ENCODE measurements at regions not wholly inside any gene's neighbourhood (a gene's known extent, or its start where the extent isn't known, plus 50 kb on each side); places are given as distances from the start of the nearest gene placed in this dataset.

DNA sequence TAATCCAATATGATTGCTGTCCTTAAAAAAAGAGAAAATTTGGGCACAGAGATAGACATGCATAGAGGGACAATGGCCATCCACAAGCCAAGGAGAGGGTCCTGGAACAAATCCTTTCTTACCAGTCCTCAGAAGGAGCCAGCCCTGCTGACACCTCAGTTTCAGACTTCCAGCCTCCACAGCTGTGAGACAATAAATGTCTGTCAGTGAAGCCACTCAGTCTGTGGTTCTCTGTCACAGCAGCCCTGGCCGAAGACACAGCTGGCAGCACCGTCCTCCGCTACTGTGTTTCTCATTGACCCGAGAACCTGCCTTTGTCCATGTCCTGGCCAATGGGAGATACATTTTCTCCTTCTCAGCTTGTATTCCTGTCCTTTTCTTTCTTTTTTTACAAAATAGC is 207.9 kb downstream of the TM9SF2 start:
- H3K9me3 ChIP-seq (ENCODE audit: insufficient read depth, low read depth), result no peaks in the 10 kb centered on the region
- no peaks in the 10 kb centered on the region for H3F3A ChIP-seq (ENCODE audit: insufficient read depth, low read depth)
- H3K79me2 ChIP-seq (ENCODE audit: low read depth), result no peaks in the 10 kb centered on the region
- no peak overlapping the region for H3K27ac ChIP-seq
- no peak overlapping the region for H3K4me3 ChIP-seq
- ChIA-PET POLR2A (ENCODE audit: unreplicated experiment) (no interaction called here), CTCF (no interaction called here)
- intact Hi-C loops (cut with micrococcal nuclease; ENCODE audit: unreplicated experiment), result no loop called here
- no peaks in the 10 kb centered on the region for H4K20me1 ChIP-seq (ENCODE audit: insufficient read depth)
- no peaks in the 10 kb centered on the region for H3K27me3 ChIP-seq (ENCODE audit: insufficient read depth, low read depth)
- no peaks in the 10 kb centered on the region for H3K4me1 ChIP-seq (replicated peaks; ENCODE audit: insufficient read depth)
- H3K36me3 ChIP-seq (ENCODE audit: low read depth), result no peaks in the 10 kb centered on the region
- no peaks in the 10 kb centered on the region for H3K9me2 ChIP-seq (ENCODE audit: insufficient read depth)
- TF ChIP-seq EZH2 (IDR thresholded peaks at IDR 0.05; ENCODE audit: low read depth), result no peak
- H3K4me2 ChIP-seq, result no peak overlapping the region
- BruUV-seq (replicated peaks), result no TSS peak
- no peak overlapping the region for H2AFZ ChIP-seq
- no peak for DNase-seq

- Histone ChIP-seq H3K79me2 (ENCODE audit: low read depth) (no peaks in the 10 kb centered on the region), H3K4me3 (no peak overlapping the region), H3K27ac (no peak overlapping the region), H3K36me3 (ENCODE audit: low read depth) (no peaks in the 10 kb centered on the region), H4K20me1 (ENCODE audit: insufficient read depth) (no peaks in the 10 kb centered on the region), H3K27me3 (ENCODE audit: insufficient read depth, low read depth) (no peaks in the 10 kb centered on the region), H3K9me3 (ENCODE audit: insufficient read depth, low read depth) (no peaks in the 10 kb centered on the region), H2AFZ (no peak overlapping the region), H3K4me2 (no peak overlapping the region), H3K4me1 (replicated peaks; ENCODE audit: insufficient read depth) (no peaks in the 10 kb centered on the region), H3K9me2 (ENCODE audit: insufficient read depth) (no peaks in the 10 kb centered on the region), H3F3A (ENCODE audit: insufficient read depth, low read depth) (no peaks in the 10 kb centered on the region)
- intact Hi-C loops (cut with micrococcal nuclease; ENCODE audit: unreplicated experiment), result no loop called here
- ChIA-PET CTCF (no interaction called here), POLR2A (ENCODE audit: unreplicated experiment) (no interaction called here)
- BruUV-seq (replicated peaks), result no TSS peak
- TF ChIP-seq, protein P1, sequence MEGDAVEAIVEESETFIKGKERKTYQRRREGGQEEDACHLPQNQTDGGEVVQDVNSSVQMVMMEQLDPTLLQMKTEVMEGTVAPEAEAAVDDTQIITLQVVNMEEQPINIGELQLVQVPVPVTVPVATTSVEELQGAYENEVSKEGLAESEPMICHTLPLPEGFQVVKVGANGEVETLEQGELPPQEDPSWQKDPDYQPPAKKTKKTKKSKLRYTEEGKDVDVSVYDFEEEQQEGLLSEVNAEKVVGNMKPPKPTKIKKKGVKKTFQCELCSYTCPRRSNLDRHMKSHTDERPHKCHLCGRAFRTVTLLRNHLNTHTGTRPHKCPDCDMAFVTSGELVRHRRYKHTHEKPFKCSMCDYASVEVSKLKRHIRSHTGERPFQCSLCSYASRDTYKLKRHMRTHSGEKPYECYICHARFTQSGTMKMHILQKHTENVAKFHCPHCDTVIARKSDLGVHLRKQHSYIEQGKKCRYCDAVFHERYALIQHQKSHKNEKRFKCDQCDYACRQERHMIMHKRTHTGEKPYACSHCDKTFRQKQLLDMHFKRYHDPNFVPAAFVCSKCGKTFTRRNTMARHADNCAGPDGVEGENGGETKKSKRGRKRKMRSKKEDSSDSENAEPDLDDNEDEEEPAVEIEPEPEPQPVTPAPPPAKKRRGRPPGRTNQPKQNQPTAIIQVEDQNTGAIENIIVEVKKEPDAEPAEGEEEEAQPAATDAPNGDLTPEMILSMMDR (conservative IDR thresholded peaks at IDR 0.05), result no peak
- no peak for DNase-seq
These were observed 203.1 kb downstream of the TM9SF2 start for GRCh38 chr13:99704390-99704789.

- Histone ChIP-seq H3K9me2 (ENCODE audit: insufficient read depth) (no peaks in the 10 kb centered on the region), H3K4me3 (no peak overlapping the region), H4K20me1 (ENCODE audit: insufficient read depth) (no peaks in the 10 kb centered on the region), H2AFZ (no peak overlapping the region), H3K79me2 (ENCODE audit: low read depth) (no peaks in the 10 kb centered on the region), H3K27me3 (ENCODE audit: insufficient read depth, low read depth) (no peaks in the 10 kb centered on the region), H3K9me3 (ENCODE audit: insufficient read depth, low read depth) (no peaks in the 10 kb centered on the region), H3K4me2 (no peak overlapping the region), H3K27ac (no peak overlapping the region), H3F3A (ENCODE audit: insufficient read depth, low read depth) (no peaks in the 10 kb centered on the region), H3K36me3 (ENCODE audit: low read depth) (no peaks in the 10 kb centered on the region), H3K4me1 (replicated peaks; ENCODE audit: insufficient read depth) (no peaks in the 10 kb centered on the region)
- no peak for DNase-seq
- POLR2A ChIA-PET (ENCODE audit: unreplicated experiment), result no interaction called here
- TF ChIP-seq EZH2 (IDR thresholded peaks at IDR 0.05; ENCODE audit: low read depth), result no peak
- TF ChIP-seq, protein P1 (conservative IDR thresholded peaks at IDR 0.05), result no peak
- intact Hi-C loops (cut with micrococcal nuclease; ENCODE audit: unreplicated experiment), result no loop called here
- CTCF ChIA-PET, result no interaction called here
- no TSS peak for BruUV-seq (replicated peaks)
These were observed 202.6 kb downstream of the TM9SF2 start for GRCh38 chr13:99703908-99704307.

DNA sequence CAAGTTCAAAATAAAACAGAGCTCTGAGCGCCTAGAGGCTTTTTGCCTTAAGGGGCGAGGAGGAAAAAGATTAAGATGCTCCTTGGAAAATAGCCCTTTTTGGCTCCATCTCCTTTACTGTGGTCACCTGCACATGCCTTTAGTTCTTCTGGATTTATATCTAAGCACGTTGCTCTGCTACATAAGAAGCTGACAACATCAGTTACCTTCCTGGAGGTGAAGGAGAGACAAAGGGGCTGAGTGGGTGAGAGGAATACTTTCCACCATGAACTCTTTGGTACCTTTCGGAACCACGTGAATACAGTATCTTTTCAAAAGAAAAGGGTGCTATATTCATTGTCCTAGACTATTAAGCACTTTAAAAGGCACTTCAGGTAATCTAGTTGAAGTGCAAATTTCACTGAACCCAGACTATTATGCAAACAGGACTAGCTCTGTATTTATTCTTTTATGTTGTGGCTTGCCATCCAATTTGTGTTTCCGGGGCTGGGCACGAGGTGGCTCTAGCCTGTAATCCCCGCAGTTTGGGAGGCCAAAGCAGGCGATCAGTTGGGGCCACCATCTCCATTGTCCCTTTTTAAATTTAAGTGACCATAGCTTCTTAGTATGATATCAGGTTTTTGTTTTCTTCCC is 201.5 kb downstream of the TM9SF2 start:
- no peak overlapping the region for H3K4me2 ChIP-seq
- H2AFZ ChIP-seq, result no peak overlapping the region
- H3K9me3 ChIP-seq (ENCODE audit: insufficient read depth, low read depth), result no peaks in the 10 kb centered on the region
- H3K9me2 ChIP-seq (ENCODE audit: insufficient read depth), result no peaks in the 10 kb centered on the region
- H3K36me3 ChIP-seq (ENCODE audit: low read depth), result no peaks in the 10 kb centered on the region
- no TSS peak for BruUV-seq (replicated peaks)
- no peaks in the 10 kb centered on the region for H4K20me1 ChIP-seq (ENCODE audit: insufficient read depth)
- CTCF ChIA-PET, result interaction anchor here (0.6 kb wide), 1 partner anchor 36 kb away, joined by 5 read pairs; no protein-coding TSS in a partner anchor
- H3K4me1 ChIP-seq (replicated peaks; ENCODE audit: insufficient read depth), result no peaks in the 10 kb centered on the region
- no peaks in the 10 kb centered on the region for H3K27me3 ChIP-seq (ENCODE audit: insufficient read depth, low read depth)
- H3K27ac ChIP-seq, result no peak overlapping the region
- H3K4me3 ChIP-seq, result no peak overlapping the region
- no peaks in the 10 kb centered on the region for H3F3A ChIP-seq (ENCODE audit: insufficient read depth, low read depth)
- no peak for TF ChIP-seq EZH2 (IDR thresholded peaks at IDR 0.05; ENCODE audit: low read depth)
- TF ChIP-seq, protein P1 (conservative IDR thresholded peaks at IDR 0.05), result no peak
- POLR2A ChIA-PET (ENCODE audit: unreplicated experiment), result no interaction called here
- DNase-seq, result no peak
- intact Hi-C loops (cut with micrococcal nuclease; ENCODE audit: unreplicated experiment), result no loop called here
- H3K79me2 ChIP-seq (ENCODE audit: low read depth), result no peaks in the 10 kb centered on the region
